HG03378 (cell line): ENCODE measurements at regions not wholly inside any gene's neighbourhood (a gene's known extent, or its start where the extent isn't known, plus 50 kb on each side); places are given as distances from the start of the nearest gene placed in this dataset.
"Not testable (repeated sequence)": the region's sequence is repeated elsewhere in the genome, so short reads cannot be mapped to it uniquely, and the experiment has no call there.

ENCODE experiments used
- ATAC-seq: cut with Tn5 transposase; IDR thresholded peaks from one replicate; pipeline ENCODE4 v1.9.1; 2021; ENCODE audit warnings: mild to moderate bottlenecking, moderate library complexity; ENCODE audit not compliant: unreplicated experiment

GRCh38 chr10:7108141-7108540 lies 302.7 kb downstream of the SFMBT2 start:
- no peak for ATAC-seq

DNA sequence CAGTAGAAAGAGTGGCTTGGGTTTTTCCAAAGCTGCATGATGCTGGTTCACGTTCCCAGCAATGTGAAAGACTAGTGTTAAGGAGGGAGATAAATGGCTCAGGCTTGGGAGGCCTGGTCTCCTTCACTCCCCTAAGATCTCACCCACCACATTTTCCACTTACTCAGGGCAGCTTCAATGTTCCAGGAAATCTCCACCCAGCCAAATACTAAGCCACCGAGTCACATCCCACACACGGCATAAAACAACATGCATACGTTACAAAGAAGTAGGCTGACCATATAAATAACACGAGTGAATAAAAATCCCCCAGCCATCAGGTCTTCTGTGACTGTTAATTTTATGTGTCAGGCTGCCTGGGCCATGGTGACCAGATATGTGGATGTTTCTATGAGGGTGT lies 303.5 kb downstream of the SFMBT2 start:
- no peak for ATAC-seq

DNA sequence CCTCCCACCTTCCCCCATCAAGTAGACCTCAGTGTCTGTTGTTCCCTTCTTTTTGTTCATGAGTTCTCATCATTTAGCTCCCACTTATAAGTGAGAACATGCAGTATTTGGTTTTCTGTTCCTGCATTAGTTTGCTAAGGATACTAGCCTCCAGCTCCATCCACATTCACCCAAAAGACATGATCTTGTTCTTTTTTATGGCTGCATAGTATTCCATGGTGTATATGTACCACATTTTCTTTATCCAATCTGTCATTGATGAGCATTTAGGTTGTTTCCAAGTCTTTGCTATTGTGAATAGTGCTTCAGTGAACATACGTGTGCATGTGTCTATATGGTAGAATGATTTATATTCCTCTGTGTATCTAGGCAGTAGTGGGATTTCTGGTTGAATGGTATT lies 306.5 kb downstream of the SFMBT2 start:
- ATAC-seq = not testable (repeated sequence)

DNA sequence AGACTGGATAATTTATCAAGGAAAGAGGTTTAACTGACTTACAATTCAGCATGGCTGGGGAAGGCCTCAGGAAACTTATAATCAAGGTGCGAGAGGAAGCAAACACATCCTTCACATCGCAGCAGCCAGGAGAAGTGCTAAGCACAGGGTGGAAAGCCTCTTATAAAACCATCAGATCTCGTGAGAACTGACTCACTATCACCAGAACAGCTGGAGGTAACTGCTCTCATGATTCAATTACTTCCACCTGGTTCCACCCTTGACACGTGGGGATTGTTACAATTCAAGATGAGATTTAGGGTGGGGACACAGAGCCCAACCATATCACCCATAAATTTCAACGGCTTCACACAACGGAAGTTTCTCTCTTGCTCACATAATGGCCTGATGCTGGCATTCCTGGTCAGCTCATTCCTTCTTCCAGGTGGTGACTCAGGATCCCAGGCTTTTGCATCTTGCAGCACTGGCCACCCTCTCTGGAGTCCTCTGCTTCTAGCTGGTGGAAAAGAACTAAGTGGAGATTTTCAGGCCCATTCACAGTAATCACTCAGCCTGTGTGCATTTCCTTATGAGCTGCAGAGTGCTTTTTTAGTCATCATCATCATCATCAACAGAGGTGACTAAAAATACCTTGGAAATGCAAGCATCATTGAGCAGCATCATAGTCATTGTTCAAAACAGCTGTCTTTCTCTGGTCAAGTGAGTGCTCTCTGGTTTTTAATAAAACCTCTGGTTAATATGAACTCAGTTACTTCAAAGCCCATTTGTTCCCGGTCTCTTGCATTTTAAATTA lies 308.1 kb downstream of the SFMBT2 start:
- ATAC-seq = peak; percentile 55

DNA sequence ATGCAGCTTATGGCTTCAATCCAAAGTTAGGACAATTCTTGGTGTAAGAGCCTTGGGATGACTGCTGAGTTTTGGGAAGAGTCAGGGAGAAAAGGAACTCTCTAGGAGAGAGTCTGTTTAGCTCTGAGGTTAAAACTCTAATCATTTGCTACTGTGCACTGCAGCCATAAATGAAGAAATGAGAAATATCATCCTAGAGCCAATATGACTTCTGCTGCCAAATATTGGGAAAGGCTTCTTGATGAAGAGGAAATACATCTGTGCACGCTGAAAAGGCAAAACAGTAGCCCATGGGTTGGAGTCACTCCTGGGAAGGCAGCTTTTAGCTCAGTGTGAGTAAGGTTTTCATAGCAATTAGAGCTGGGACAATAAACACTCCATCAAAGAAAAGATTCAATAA lies 308.8 kb downstream of the SFMBT2 start:
- ATAC-seq = no peak

DNA sequence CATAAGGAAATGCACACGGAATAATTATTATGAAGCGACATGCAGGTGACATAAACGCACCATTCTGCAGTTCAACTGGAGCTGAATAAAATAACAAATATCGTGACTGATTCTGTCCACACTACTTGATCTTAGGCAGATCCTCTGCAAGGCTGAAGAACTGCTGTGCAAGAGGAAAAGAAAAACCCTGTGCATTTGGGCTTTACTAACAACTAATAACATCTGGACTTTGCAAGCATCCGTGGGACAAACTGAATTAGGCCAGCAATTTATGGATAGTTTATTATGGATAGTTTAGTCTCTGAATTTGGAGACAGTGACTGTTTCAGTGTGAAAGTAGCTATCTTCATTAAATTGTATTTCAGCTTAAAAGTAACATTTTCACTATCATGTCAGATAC lies 309.4 kb downstream of the SFMBT2 start:
- no peak for ATAC-seq

- no peak for ATAC-seq
These were observed 310.7 kb downstream of the SFMBT2 start for GRCh38 chr10:7100032-7100702.

DNA sequence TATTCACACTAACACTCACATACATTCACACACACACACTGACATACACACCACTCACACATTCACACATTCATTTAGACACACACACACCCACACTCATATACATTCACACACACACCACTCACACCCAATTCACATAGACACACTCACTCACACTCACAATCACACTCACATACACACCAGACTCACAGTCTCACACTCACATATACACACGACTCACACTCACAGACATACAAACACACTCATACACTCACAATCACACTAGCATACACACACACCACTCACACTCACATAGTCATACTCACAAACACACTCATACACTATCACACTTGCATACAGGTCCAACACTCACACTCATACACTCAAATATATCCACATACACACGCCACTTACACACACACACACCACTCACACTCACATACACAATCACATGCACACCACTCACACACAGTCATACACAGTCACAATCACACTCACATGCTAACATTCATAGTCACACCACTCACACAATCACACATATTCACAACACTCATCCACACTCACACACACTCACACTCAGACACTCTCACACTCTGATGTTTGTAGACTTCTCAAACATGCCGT lies 312.6 kb downstream of the SFMBT2 start:
- no peak for ATAC-seq

GRCh38 chr10:7094781-7095180 lies 316.1 kb downstream of the SFMBT2 start:
- no peak for ATAC-seq

DNA sequence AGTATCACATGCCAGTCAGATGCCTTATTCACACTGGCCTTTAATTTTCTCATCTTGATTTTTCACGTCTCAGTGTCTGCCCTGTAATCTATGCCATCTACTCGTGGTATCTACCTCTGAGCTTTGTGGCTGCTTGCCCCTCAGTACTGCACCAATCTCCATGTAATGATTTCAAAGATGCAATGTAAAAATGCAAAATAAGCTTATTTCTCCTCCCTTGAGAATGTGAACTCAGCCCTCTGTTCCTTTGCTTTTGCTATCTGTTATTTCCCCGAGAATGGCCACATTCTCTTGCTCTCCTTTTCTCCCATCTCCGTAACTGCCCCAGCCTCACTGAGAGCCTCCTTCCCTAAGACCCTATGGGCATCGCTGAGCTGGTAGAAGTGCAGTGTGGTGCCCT lies 317.5 kb downstream of the SFMBT2 start:
- ATAC-seq = no peak

DNA sequence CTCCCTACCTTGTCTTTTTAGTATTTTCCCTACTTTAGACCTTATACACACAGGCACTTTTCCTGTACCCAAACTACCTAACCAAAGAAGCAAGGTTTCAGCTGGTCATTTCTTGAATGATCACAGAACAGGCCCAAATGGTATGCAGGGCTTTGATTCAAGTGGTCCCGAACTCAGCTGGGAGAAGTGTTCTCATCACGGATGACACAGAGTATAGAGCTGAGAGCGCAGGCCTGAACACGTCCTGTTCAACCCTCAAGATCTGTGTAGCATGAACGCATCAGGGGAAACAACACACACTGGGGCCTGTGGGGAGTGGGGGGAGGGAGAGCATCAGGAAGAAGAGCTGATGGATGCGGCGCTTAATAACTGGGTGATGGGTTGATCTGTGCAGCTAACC lies 318.2 kb downstream of the SFMBT2 start:
- ATAC-seq = no peak

GRCh38 chr10:7090529-7090928 lies 320.3 kb downstream of the SFMBT2 start:
- no peak for ATAC-seq

DNA sequence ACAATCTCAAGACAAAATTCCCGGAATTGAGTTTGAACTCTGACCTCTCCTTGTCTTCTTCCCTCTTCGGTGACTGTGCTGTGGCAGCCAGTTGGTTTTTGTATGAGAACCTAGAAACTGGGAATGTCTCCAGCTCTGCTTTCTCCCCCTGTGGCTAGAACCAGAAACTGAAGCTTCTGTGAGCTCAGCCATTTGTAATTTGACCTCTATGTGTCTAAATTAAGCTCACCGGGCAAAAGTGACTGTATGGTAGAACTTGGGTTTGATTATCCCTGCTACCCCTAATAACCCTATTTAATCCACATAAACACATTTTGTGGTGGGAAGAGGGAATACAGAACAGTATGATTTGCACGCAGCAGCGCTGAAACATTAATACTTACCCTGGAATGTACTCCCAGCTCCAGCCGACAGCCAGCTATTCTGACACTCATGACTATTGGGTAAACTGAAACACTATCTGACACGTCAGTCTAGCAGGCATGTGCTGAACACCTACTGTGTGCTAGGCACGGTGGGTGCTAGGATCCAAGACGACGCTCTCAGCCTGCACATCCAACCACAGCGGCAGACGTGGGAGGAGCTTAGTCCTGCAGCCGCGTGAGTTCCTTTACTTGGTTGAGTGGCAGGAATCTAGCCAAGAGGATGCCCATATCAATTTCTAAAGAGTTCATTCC lies 324.8 kb downstream of the SFMBT2 start:
- no peak for ATAC-seq

DNA sequence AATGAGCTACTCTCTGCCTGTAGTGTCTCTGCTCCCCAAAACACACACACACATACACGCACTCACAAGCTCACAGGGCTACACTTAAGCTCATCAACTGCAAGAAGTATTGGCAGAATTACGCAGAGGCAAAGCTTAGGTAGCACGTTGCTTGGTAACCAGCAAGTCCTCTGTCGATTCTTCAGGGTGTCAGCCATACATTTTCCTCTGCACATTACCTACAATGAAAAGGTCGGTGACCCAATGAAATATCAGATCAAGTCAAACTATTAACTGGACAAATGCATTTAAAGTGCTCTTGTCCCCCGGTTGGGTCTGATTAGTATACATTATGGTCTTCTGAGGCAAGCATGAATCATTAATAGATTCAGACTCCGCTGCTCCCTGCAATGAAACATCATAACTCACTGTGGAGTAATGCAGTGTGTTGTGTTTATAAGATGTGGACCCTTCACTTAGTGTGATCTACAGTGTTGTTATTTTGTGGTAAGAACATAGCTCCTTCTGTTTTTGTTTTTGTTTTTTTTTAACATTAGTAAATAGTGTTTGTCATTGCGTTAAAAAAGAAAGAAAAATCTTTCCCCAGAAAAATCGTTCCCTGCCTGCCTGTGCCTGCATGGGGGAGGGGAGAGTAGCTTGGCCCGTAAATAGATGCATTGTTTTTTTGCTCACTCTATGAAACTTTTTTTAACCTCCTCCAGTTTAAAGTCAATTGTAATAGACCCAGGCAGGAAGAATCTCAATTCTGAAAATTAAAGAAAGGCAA lies 325.5 kb downstream of the SFMBT2 start:
- ATAC-seq = no peak

- no peak for ATAC-seq
These were observed 326.4 kb downstream of the SFMBT2 start for GRCh38 chr10:7084280-7085005.

DNA sequence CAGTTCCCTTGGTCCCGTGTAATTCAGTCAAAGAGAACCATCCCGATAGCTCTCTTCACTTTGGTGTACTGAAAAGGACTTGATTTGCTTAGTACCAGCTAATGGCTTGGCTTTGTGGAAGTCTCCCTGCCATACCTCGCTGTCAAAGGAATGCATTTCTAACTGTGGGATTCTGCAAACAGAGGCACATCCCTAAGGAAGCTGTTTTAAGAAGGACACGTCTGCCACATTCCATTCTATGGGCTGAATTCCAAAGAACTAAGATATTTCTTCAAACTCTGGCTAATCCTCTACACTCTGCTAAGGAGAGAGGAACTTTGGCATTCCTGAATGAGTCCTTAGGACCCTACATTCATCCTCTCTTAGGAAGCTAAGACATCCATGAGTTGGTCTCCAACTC lies 327.9 kb downstream of the SFMBT2 start:
- no peak for ATAC-seq

DNA sequence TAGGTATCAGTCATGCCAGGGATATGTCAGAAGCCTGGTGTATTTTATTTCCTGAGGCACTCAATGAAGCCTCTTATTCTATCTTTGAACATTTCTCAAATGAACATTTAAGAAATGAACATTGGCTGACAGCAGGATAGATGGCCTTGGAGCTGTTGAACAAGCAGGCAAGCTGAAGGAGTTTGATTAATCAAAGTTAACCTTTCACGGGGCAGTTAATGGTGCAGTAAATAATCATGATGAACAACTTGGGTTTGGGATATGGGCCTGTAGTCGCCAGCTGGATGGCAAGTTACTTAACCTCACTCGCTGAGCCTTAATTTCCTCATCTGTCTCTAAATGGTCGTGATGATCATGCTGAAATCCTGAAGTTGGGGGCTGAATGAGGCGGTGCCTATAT lies 333.0 kb downstream of the SFMBT2 start:
- no peak for ATAC-seq

DNA sequence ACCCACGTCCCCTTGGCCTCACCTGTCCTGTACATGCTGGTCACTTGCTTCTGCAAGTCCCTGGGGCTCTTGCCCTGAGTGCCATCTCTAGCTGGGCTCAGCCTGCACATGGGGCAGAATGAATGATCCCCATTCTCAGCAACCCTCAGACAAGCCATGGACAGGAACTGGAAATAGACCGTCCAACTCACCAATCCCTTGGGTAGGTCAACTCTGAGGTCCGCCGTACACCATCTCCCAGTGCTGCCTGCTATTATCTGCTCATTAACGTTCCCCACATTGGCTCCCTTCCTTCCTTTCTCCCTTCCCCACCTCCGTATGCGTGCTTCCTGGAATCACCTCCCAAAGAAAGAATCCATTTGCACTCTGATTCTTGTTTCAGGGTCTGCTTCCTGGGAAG lies 335.0 kb downstream of the SFMBT2 start:
- no peak for ATAC-seq

GRCh38 chr10:7075110-7075509 lies 335.7 kb downstream of the SFMBT2 start:
- ATAC-seq = no peak

DNA sequence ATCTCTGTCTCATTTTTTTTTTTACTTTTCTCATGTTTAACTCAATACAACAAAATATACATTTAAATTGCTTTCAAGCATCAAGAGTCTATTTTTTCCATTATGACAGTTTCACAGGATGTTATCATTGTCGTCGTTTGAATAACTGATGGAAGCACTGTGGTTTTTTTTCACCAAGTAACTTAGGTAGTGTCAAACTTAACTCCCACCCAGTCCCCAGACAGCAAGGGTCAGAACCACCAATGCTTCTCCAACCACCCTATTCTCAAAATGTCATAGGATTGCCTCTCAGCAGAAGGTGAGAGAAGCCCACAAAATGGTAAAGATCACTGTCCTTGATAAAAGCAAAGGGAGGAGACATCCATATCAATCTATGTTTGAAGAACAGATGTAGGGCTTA lies 339.4 kb downstream of the SFMBT2 start:
- no peak for ATAC-seq
